CD4-positive, alpha-beta T cell treated with Interleukin-17A for 4 hours (primary cell): ENCODE measurements at regions not wholly inside any gene's neighbourhood (a gene's known extent, or its start where the extent isn't known, plus 50 kb on each side); places are given as distances from the start of the nearest gene placed in this dataset.
"Not testable (repeated sequence)": the region's sequence is repeated elsewhere in the genome, so short reads cannot be mapped to it uniquely, and the experiment has no call there.

Source experiments
- DNase-seq: peaks from one replicate; pipeline ENCODE4 v3.0.0-alpha.2; 2020; ENCODE audit warnings: mixed read lengths

- DNase-seq = no peak
Measured at GRCh38 chr18:73163236-73163635, 295.4 kb upstream of the NETO1 start.

DNA sequence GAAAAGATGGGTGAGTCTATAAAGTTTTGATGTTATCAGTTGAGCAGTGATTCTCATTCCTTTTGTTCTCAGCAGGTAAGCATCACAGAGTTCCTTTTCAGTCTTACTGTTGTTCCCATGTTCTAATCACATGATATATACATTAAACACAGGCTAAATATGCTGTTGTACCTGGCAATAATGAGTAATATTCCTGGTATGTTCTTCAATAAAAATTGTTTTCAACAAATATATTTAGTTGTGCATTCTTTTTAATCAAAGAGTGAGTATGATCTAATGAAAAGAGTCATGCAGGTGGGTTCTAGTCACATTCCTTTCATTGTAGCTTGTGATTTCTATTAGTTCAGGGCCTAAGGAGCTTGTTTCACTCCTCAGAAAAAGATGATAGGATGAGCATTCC, 288.3 kb upstream of the NETO1 start:
- no peak for DNase-seq

GRCh38 chr18:73153271-73153670, 285.5 kb upstream of the NETO1 start:
- DNase-seq = no peak

DNA sequence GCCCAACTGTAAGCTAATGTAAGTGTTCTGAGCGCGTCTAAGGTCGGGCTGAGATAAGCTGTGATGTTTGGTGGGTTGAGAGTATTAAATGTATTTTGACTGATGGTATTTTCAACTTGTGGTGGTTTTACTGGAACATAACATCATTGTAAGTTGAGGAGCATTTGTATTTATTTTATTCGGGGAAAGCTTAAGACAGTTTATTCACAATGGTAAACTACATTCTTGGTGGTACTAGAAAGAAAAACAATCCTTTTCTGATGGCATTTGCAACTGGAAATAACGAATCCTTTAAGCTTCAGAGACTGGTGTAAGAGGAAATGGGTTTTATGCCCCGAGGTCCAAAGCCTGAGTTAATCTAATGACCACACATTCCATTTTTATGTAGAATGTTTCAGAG, 283.3 kb upstream of the NETO1 start:
- DNase-seq = no peak

- DNase-seq = no peak
Measured at GRCh38 chr18:73150199-73150598, 282.4 kb upstream of the NETO1 start.

DNA sequence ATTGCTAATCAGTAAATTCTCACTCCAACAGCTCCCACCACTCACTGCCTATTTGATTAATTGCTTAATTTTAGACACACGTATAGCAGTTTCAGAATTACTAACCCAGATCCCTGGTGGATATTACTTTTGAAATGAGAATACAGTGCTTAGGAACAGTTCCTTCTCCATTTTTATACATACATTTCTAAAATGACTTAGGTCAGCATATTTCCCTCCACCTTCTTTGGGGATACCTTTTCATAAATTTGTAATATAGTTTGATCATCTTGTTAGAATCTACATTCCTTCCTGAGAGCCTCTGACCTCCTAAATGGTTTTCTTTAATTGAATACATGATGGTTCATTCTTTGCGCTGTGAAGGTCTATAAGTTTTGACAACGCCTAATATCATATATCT, 279.8 kb upstream of the NETO1 start:
- no peak for DNase-seq

GRCh38 chr18:73144030-73144429, 276.2 kb upstream of the NETO1 start:
- no peak for DNase-seq

DNA sequence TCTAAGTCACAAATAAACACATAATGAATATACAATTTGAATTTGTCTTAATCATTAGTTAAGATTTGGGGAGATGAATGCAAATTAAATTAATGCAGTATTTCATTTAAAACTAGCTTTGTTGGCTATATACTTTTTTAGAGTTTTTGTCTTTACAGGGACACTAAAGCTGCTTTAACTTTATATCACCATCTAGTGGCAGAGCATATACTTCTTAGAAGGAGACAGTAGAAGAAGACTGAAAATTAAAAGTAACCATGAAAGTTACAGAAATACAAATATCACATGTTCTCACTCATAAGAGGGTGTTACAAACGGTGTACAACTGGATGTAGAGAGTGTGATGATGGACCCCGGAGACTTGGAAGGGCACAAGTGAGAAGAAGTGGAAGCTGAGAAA, 268.3 kb upstream of the NETO1 start:
- no peak for DNase-seq

GRCh38 chr18:73124175-73124574, 256.4 kb upstream of the NETO1 start:
- no peak for DNase-seq

GRCh38 chr18:73121207-73121606, 253.4 kb upstream of the NETO1 start:
- DNase-seq = no peak

DNA sequence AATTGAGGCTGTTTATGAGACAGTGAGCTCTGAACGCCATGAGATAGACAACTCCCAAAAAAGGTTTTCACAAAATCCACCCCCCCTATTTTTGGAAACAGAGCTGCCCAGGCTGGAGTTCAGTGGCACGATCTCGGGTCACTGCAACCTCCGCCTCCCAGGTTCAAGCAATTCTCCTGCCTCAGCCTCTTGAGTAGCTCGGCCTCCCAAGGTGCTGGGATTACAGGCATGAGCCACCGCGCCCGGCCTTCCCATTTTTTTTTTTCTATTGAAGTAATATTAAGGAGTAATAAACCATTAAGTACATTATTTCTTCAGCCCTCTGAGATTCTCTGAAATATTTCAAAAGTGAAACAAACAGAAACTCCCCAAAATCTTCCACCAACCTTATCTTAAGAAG, 252.8 kb upstream of the NETO1 start:
- DNase-seq = no peak

- no peak for DNase-seq
Measured at GRCh38 chr18:73119574-73119973, 251.8 kb upstream of the NETO1 start.

- DNase-seq = no peak
Measured at GRCh38 chr18:73118121-73118816, 250.5 kb upstream of the NETO1 start.

- no peak for DNase-seq
Measured at GRCh38 chr18:73110307-73110706, 242.5 kb upstream of the NETO1 start.

DNA sequence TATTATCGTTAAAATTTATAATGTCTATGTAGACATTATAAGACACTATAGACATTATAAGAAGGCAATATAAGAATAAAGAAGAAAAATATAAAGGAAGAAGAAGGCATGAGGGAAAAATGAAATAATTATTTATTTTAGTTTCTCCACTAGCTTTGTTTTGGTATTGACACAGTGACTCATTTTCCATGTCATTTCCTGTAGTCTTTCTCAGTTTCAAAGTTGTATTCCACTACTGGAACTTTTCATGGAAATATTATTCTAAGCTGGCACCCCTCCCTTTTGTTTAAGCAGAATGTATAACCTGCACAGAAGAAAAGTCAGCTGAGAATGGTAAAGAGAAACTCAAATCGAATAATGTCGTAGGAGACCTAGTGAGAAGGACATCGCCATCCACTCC, 234.2 kb upstream of the NETO1 start:
- DNase-seq = no peak

DNA sequence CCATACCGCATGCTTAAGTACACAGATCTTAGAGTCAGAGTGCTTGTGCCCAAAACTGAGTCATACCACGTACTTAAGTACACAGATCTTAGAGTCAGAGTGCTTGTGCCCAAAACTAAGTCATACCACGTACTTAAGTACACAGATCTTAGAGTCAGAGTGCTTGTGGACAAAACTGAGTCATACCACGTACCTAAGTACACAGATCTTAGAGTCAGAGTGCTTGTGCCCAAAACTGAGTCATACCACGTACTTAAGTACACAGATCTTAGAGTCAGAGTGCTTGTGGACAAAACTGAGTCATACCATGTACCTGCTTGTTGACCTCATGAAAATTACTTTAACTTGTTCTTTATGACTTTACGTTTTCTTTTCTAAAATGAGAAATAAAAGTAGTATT, 233.7 kb upstream of the NETO1 start:
- DNase-seq = not testable (repeated sequence)

DNA sequence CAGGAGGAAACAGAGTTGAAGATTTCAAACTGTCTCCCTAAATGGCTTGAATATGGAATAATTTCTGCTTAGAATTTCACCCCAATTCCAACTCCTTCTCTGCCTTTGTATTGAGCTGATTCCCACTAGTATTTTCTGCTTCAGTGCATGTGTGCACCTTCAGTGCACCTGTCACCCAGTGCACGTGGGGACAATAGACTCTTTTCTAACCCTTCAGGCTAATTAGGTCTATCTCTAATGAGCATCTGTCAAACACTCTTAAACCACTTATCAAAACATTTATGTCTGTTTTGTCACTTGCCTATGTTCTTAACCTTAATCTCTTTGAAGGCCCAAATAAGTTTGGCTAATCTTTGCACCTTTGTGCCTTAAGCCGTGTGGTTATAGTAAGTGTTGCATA, 232.0 kb upstream of the NETO1 start:
- DNase-seq = no peak

DNA sequence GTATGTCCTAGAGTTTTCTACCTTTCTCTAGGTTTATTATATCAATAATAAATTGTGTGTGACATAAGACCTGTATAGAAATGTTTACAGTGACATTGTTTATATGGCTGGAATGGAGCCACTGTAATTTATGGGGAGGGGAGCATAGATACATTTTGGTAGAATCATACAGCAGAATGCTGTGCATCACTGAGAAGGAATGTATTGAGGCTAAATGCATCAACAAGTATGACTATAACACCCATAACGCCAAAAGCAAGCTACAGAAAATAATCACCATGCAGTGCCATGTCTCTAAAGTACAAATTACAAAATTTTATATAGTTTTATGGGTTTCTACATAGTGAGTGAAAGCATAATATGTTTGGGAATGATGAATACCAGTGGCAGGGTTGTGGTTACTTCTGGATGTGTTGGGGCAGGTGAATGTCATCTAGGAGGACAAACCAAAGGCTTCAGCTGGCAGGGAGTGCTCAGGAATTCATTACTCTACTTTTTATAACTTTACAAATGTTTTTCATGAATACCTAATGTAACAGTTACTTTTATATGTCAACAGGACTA, 226.0 kb upstream of the NETO1 start:
- DNase-seq = no peak

GRCh38 chr18:73088445-73088844, 220.7 kb upstream of the NETO1 start:
- no peak for DNase-seq

DNA sequence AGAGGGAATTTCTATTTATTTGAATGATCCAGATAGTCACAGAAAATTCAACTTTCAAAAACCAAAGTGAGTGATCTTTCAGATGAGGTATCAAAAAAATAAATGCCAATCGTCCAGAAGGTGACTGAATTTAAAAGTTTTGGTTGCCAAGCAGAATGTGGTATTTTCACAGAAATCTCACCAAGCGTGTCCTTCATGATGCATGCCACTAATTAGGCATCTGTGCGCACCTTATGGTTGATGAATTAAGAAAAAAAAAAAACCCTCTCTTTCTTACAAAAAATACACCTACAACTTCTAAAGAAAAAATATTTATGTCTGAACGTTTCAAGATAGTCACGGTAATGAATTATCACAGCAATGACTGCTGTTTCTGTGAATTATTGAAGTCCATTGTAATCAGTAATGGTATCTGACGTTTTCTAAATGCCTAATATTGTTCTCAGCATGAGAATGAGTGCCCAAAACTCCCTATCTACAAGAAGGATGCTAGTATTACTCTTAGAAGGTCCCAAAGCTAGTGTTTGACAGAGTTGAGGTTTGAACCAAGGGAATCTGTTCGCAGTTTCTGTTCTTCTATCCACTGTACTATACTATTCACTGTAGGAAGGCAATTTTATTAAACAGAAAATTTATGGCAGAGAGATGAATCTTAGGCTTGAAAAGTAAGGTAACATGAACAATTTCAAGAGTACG, 219.6 kb upstream of the NETO1 start:
- DNase-seq = no peak

- no peak for DNase-seq
Measured at GRCh38 chr18:73079920-73080319, 212.1 kb upstream of the NETO1 start.

DNA sequence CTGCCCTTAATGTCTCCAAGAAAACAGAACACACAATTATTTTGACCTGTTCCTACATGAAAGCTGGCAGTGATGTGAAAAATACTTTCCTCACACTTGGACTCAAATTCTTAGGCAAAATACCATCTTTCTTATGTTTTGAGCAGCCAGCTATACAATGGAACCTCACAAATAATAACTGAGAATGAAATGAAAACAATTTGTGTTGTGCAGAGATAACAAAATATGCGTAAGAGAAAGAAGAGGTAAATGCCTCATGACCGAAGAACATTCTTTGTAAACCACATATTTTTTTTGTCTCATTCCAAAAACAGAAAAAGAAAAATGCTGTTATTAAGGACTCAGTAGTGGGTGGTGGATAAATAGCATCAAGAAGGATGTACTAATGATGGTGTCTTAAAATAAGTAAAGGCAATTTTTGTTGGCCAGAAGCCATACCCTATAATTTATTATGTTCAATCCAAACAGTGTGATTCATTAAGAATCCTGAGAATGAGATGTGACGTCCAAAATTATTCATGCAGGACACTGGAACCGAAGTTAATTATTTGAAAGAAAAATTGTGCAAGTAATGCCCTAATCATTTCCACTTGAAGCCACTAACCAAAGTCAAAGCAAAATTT, 193.0 kb upstream of the NETO1 start:
- no peak for DNase-seq

GRCh38 chr18:73059280-73059679, 191.5 kb upstream of the NETO1 start:
- DNase-seq = no peak

- no peak for DNase-seq
Measured at GRCh38 chr18:73047688-73048087, 179.9 kb upstream of the NETO1 start.
